IMR-90 (cell line): ENCODE measurements at regions not wholly inside any gene's neighbourhood (a gene's known extent, or its start where the extent isn't known, plus 50 kb on each side); places are given as distances from the start of the nearest gene placed in this dataset.

Source experiments
- BHLHE40 ChIP-seq: fragments of 150-350 bp; IDR thresholded peaks from 2 replicates; pipeline ENCODE4 v1.6.1; 2016; ENCODE audit warnings: mild to moderate bottlenecking, low read depth, low read length
- CTCF ChIP-seq: conservative IDR thresholded peaks from 2 replicates; pipeline ENCODE4 v1.5.1; 2012; ENCODE audit warnings: mild to moderate bottlenecking, low read depth, low read length, improper control_type of control experiment
- FOS ChIP-seq: fragments of 150-350 bp; IDR thresholded peaks from 2 replicates; pipeline ENCODE4 v1.6.1; 2016; ENCODE audit warnings: low read depth, low read length
- MAZ ChIP-seq: IDR thresholded peaks from 2 replicates; pipeline ENCODE4 v1.6.1; 2012; ENCODE audit warnings: low read depth, mild to moderate bottlenecking, low read length, improper control_type of control experiment, moderate library complexity, borderline replicate concordance
- MXI1 ChIP-seq: IDR thresholded peaks from 2 replicates; pipeline ENCODE4 v1.6.1; 2012; ENCODE audit warnings: low read depth, mild to moderate bottlenecking, low read length, moderate library complexity, borderline replicate concordance
- POLR2A ChIP-seq: IDR thresholded peaks from 2 replicates; pipeline ENCODE4 v1.6.1; 2012; ENCODE audit warnings: mild to moderate bottlenecking, low read depth, low read length
- RAD21 ChIP-seq: IDR thresholded peaks from 2 replicates; pipeline ENCODE4 v1.6.1; 2012; ENCODE audit warnings: low read length, improper control_type of control experiment
- SMC3 ChIP-seq: fragments of 150-350 bp; IDR thresholded peaks from 2 replicates; pipeline ENCODE4 v1.6.1; 2016; ENCODE audit warnings: low read depth, mild to moderate bottlenecking, antibody characterized with exemption, low read length, moderate library complexity
- TF ChIP-seq, protein P1 (sequence below): fragments of 150-350 bp; IDR thresholded peaks from 2 replicates; pipeline ENCODE4 v1.6.1; 2017; ENCODE audit warnings: mild to moderate bottlenecking, antibody characterized with exemption, low read length, low read depth

DNA sequence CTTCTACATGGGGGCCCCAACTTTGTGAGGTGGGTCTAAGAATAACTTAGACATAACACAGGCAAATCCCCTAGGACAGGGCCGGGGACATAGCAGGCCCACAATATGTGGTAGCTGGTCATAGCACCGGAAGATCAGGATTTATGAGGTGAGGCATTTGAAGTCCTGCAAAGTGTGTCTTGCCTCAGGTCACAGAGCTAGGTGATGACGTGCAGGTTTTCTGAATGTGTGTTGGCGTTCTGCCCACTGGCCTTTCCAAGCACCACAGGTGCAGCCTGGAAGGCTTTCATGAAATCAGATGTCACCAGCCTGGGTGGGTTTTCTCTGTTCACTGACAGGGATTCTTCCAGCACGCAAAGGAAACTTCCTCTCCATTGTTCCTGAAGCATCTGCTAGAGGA is 119.1 kb downstream of the LRATD1 start:
- TF ChIP-seq CTCF (no peak), SMC3 (no peak), MXI1 (no peak), POLR2A (no peak), BHLHE40 (no peak), MAZ (no peak), FOS (no peak), RAD21 (no peak)
- TF ChIP-seq, protein P1, sequence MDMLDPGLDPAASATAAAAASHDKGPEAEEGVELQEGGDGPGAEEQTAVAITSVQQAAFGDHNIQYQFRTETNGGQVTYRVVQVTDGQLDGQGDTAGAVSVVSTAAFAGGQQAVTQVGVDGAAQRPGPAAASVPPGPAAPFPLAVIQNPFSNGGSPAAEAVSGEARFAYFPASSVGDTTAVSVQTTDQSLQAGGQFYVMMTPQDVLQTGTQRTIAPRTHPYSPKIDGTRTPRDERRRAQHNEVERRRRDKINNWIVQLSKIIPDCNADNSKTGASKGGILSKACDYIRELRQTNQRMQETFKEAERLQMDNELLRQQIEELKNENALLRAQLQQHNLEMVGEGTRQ = no peak
